LoVo (cell line): ENCODE measurements at regions not wholly inside any gene's neighbourhood (a gene's known extent, or its start where the extent isn't known, plus 50 kb on each side); places are given as distances from the start of the nearest gene placed in this dataset.
"Not testable (repeated sequence)": the region's sequence is repeated elsewhere in the genome, so short reads cannot be mapped to it uniquely, and the experiment has no call there.

Source experiments
- DNase-seq: peaks from one replicate; pipeline ENCODE4 v3.0.0-alpha.2; 2016; ENCODE audit warnings: low spot score

- DNase-seq = no peak
Measured at GRCh38 chr9:129317179-129318011, 139.3 kb upstream of the IER5L start.

GRCh38 chr9:129316281-129317030, 138.4 kb upstream of the IER5L start:
- DNase-seq = no peak

DNA sequence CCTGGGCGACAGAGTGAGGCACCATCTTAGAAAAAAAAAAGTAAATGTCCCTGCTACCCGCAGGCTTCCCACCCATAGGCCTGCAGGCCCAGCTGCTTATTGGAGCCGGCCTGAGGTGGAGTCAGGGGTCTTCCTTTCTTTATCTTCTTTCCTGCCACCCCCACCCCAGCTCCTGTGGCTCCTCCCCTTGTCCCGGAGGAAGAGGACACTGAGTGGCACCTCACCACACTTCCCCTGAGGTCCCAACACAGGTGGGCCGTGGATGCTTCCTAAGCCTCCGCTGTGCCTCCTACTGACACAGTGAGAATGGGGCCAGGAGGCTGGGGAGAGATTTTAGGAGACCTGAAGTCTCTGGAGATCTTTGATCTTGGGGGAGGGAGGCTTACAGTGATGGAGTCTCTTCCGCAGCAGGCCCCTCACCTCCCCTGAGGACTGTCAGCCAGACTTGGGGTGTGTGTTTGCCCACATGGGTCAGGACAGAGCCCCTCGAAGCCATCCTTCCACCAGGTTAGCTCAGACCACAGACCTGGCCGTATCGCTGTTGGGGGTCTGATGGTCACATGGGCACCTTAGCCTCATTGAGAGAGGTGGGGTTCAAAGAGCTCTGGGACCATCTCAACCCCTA, 135.4 kb upstream of the IER5L start:
- no peak for DNase-seq

- DNase-seq = no peak
Measured at GRCh38 chr9:129312251-129313122, 134.4 kb upstream of the IER5L start.

- DNase-seq = no peak
Measured at GRCh38 chr9:129311643-129312042, 133.6 kb upstream of the IER5L start.

DNA sequence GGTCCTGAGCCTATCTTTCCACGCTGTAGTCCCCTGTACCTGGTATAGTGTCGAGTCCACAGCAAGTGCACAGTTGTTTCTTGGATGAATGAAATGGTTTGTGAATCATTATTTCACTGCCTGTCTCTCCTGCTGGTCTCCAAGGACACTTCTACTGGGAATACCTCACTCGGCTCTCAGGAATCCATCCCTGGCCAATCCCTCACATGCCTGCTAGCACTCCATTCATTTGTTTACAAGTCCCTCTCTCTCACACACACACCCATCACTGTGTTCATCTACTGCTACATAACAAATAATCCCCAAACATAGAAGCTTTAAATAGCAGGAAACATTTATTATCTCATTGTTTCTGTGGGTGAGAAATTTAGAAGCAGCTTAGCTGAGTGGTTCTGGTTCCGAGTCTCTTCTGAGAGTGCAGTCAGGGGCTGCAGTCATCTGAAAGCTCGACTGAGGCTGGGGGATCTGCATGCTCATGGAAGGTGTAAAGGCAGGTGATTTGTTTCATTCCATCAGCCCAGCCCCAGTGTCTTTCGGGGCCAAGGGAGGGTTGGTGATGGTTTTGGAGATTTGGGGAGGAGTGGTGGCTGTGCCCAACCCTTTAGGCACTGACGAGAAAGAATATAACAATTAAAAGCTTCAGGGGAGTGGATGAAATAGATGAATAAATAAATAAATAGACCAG, 132.7 kb upstream of the IER5L start:
- DNase-seq = no peak

GRCh38 chr9:129309906-129310305, 131.8 kb upstream of the IER5L start:
- no peak for DNase-seq

DNA sequence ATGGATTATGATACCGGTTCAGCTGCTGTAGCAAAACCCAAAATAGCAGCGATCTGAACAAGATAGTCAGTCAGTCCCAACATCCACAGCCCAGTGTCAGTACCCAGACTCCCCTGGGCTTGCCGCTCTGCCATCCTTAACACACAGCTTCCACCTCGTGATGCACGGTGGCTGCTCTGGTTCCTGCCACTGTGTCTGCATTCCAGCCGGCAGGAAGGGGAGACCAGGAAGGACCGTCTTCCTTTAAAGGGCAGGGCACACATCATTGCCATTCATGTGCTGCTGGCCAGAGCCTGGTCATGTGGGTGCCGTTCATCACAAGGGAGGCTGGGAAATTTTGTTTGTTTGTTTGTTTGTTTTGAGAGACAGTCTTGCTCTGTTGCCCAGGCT, 131.0 kb upstream of the IER5L start:
- no peak for DNase-seq

- DNase-seq = no peak
Measured at GRCh38 chr9:129307227-129307970, 129.3 kb upstream of the IER5L start.

GRCh38 chr9:129306318-129306973, 128.4 kb upstream of the IER5L start:
- no peak for DNase-seq

- no peak for DNase-seq
Measured at GRCh38 chr9:129305246-129305645, 127.2 kb upstream of the IER5L start.

GRCh38 chr9:129301941-129302340, 123.9 kb upstream of the IER5L start:
- DNase-seq = no peak

GRCh38 chr9:129296195-129296594, 118.1 kb upstream of the IER5L start:
- not testable (repeated sequence) for DNase-seq

- no peak for DNase-seq
Measured at GRCh38 chr9:129291041-129291501, 113.0 kb upstream of the IER5L start.

GRCh38 chr9:129290606-129291005, 112.5 kb upstream of the IER5L start:
- DNase-seq = no peak

GRCh38 chr9:129289883-129290282, 111.8 kb upstream of the IER5L start:
- no peak for DNase-seq

- DNase-seq = no peak
Measured at GRCh38 chr9:129289131-129289731, 111.2 kb upstream of the IER5L start.

DNA sequence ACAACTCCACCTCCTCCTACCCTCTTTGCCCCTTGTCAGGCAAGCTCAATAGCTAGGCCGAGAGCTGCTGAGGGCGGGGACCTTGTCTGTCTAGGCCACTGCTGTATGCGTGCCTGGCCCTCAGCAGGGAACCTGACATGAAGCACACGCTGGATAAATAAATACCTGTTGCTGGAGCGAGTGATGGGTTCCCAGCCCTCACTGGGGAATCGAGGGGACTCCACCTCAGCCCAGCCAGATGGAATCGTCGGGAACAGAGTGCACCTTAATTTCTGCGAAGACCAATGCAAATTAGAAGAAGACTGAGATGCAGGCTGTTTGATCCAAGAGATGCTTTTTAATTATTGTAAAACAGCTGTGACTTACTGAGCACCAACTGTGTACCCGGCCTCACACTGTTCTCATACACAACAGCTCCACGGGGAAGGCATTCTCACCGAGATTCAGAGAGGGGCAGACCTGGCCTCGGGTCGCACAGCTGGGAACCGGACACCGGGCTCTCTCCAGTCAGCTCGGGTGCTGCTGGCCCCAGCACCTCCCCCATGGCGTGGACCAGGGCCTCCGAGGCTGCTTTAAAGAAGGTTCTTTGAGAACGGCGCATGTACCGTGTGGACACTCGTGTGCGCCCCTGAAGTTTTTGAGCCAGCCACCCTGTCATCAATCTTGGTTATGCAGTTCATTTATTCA, 109.7 kb upstream of the IER5L start:
- DNase-seq = no peak
